ENCODE measurements at regions not wholly inside any gene's neighbourhood (a gene's known extent, or its start where the extent isn't known, plus 50 kb on each side); places are given as distances from the start of the nearest gene placed in this dataset.

- Histone ChIP-seq H3K4me3 (ENCODE audit: low read depth, low read length, poor library complexity, severe bottlenecking) (no peak overlapping the region), H3K9me3 (ENCODE audit: low read length) (no peaks in the 10 kb centered on the region), H2AFZ (ENCODE audit: low read length) (no peak overlapping the region), H3K9me2 (ENCODE audit: insufficient read depth, low read length) (no peaks in the 10 kb centered on the region), H3K4me2 (ENCODE audit: low read length) (no peak overlapping the region), H3K36me3 (ENCODE audit: insufficient read depth, low read length) (no peaks in the 10 kb centered on the region), H3K4me1 (ENCODE audit: insufficient read depth, low read length, poor library complexity, severe bottlenecking) (no peaks in the 10 kb centered on the region), H4K20me1 (ENCODE audit: insufficient read depth, low read length) (no peaks in the 10 kb centered on the region), H3K27ac (ENCODE audit: low read depth, low read length, poor library complexity, severe bottlenecking) (no peak overlapping the region), H3K79me2 (ENCODE audit: insufficient read depth, low read depth, low read length) (no peaks in the 10 kb centered on the region)
- ChIA-PET POLR2A (no interaction called here), CTCF (ENCODE audit: unreplicated experiment) (no interaction called here)
- no TSS peak for BruUV-seq (replicated peaks)
- intact Hi-C loops (cut with micrococcal nuclease; ENCODE audit: unreplicated experiment): no loop called here
- TF ChIP-seq EZH2phosphoT487 (IDR thresholded peaks at IDR 0.05; ENCODE audit: borderline replicate concordance, low read depth, low read length) (no peak), CTCF (conservative IDR thresholded peaks at IDR 0.05; ENCODE audit: low read length) (no peak)
- no peak for DNase-seq (ENCODE audit: low spot score)
Measured at GRCh38 chr13:111611651-111612050, 291.2 kb downstream of the TEX29 start.

GRCh38 chr13:111612886-111613285 lies 292.4 kb downstream of the TEX29 start:
- no peaks in the 10 kb centered on the region for H3K9me2 ChIP-seq (ENCODE audit: insufficient read depth, low read length)
- H3K36me3 ChIP-seq (ENCODE audit: insufficient read depth, low read length): no peaks in the 10 kb centered on the region
- ChIA-PET CTCF (ENCODE audit: unreplicated experiment) (no interaction called here), POLR2A (no interaction called here)
- no TSS peak for BruUV-seq (replicated peaks)
- no peaks in the 10 kb centered on the region for H3K4me1 ChIP-seq (ENCODE audit: insufficient read depth, low read length, poor library complexity, severe bottlenecking)
- no peak overlapping the region for H3K27ac ChIP-seq (ENCODE audit: low read depth, low read length, poor library complexity, severe bottlenecking)
- intact Hi-C loops (cut with micrococcal nuclease; ENCODE audit: unreplicated experiment): no loop called here
- no peaks in the 10 kb centered on the region for H3K9me3 ChIP-seq (ENCODE audit: low read length)
- no peaks in the 10 kb centered on the region for H3K79me2 ChIP-seq (ENCODE audit: insufficient read depth, low read depth, low read length)
- no peak overlapping the region for H3K4me3 ChIP-seq (ENCODE audit: low read depth, low read length, poor library complexity, severe bottlenecking)
- H3K4me2 ChIP-seq (ENCODE audit: low read length): no peak overlapping the region
- no peaks in the 10 kb centered on the region for H4K20me1 ChIP-seq (ENCODE audit: insufficient read depth, low read length)
- H2AFZ ChIP-seq (ENCODE audit: low read length): no peak overlapping the region
- TF ChIP-seq EZH2phosphoT487 (IDR thresholded peaks at IDR 0.05; ENCODE audit: borderline replicate concordance, low read depth, low read length) (no peak), CTCF (conservative IDR thresholded peaks at IDR 0.05; ENCODE audit: low read length) (no peak)
- no peak for DNase-seq (ENCODE audit: low spot score)

- no peaks in the 10 kb centered on the region for H3K9me2 ChIP-seq (ENCODE audit: insufficient read depth, low read length)
- no peaks in the 10 kb centered on the region for H3K79me2 ChIP-seq (ENCODE audit: insufficient read depth, low read depth, low read length)
- no peak overlapping the region for H2AFZ ChIP-seq (ENCODE audit: low read length)
- CTCF ChIA-PET (ENCODE audit: unreplicated experiment): no interaction called here
- no TSS peak for BruUV-seq (replicated peaks)
- no peak overlapping the region for H3K27ac ChIP-seq (ENCODE audit: low read depth, low read length, poor library complexity, severe bottlenecking)
- H3K36me3 ChIP-seq (ENCODE audit: insufficient read depth, low read length): no peaks in the 10 kb centered on the region
- H3K4me2 ChIP-seq (ENCODE audit: low read length): no peak overlapping the region
- H4K20me1 ChIP-seq (ENCODE audit: insufficient read depth, low read length): no peaks in the 10 kb centered on the region
- POLR2A ChIA-PET: no interaction called here
- no peak overlapping the region for H3K4me3 ChIP-seq (ENCODE audit: low read depth, low read length, poor library complexity, severe bottlenecking)
- intact Hi-C loops (cut with micrococcal nuclease; ENCODE audit: unreplicated experiment): no loop called here
- TF ChIP-seq CTCF (conservative IDR thresholded peaks at IDR 0.05; ENCODE audit: low read length) (no peak), EZH2phosphoT487 (IDR thresholded peaks at IDR 0.05; ENCODE audit: borderline replicate concordance, low read depth, low read length) (no peak)
- H3K9me3 ChIP-seq (ENCODE audit: low read length): no peaks in the 10 kb centered on the region
- no peaks in the 10 kb centered on the region for H3K4me1 ChIP-seq (ENCODE audit: insufficient read depth, low read length, poor library complexity, severe bottlenecking)
- no peak for DNase-seq (ENCODE audit: low spot score)
Measured at GRCh38 chr13:111614009-111614408, 293.6 kb downstream of the TEX29 start.
